ENCODE measurements at regions not wholly inside any gene's neighbourhood (a gene's known extent, or its start where the extent isn't known, plus 50 kb on each side); places are given as distances from the start of the nearest gene placed in this dataset.

- no peak for TF ChIP-seq CTCF (IDR thresholded peaks at IDR 0.05; ENCODE audit: insufficient read depth, low read length)
- no peak overlapping the region for H3K4me3 ChIP-seq (ENCODE audit: low read depth, low read length)
- DNase-seq (ENCODE audit: low read depth) = no peak
Observed at GRCh38 chr10:53076948-53077347, 304.4 kb upstream of the MBL2 start.

GRCh38 chr10:53075469-53075868 is 302.9 kb upstream of the MBL2 start:
- no peak for TF ChIP-seq CTCF (IDR thresholded peaks at IDR 0.05; ENCODE audit: insufficient read depth, low read length)
- DNase-seq (ENCODE audit: low read depth) = no peak
- H3K4me3 ChIP-seq (ENCODE audit: low read depth, low read length) = no peak overlapping the region

GRCh38 chr10:53072144-53072543 is 299.6 kb upstream of the MBL2 start:
- no peak overlapping the region for H3K4me3 ChIP-seq (ENCODE audit: low read depth, low read length)
- DNase-seq (ENCODE audit: low read depth) = no peak
- TF ChIP-seq CTCF (IDR thresholded peaks at IDR 0.05; ENCODE audit: insufficient read depth, low read length) = no peak

GRCh38 chr10:53071505-53072125 is 299.0 kb upstream of the MBL2 start:
- no peak for TF ChIP-seq CTCF (IDR thresholded peaks at IDR 0.05; ENCODE audit: insufficient read depth, low read length)
- no peak overlapping the region for H3K4me3 ChIP-seq (ENCODE audit: low read depth, low read length)
- no peak for DNase-seq (ENCODE audit: low read depth)

GRCh38 chr10:53069013-53069412 is 296.4 kb upstream of the MBL2 start:
- no peak for DNase-seq (ENCODE audit: low read depth)
- no peak for TF ChIP-seq CTCF (IDR thresholded peaks at IDR 0.05; ENCODE audit: insufficient read depth, low read length)
- no peak overlapping the region for H3K4me3 ChIP-seq (ENCODE audit: low read depth, low read length)

- H3K4me3 ChIP-seq (ENCODE audit: low read depth, low read length) = no peak overlapping the region
- TF ChIP-seq CTCF (IDR thresholded peaks at IDR 0.05; ENCODE audit: insufficient read depth, low read length) = no peak
Observed at GRCh38 chr10:53064614-53065013, 292.0 kb upstream of the MBL2 start.

GRCh38 chr10:53063805-53064204 is 291.2 kb upstream of the MBL2 start:
- no peak overlapping the region for H3K4me3 ChIP-seq (ENCODE audit: low read depth, low read length)
- no peak for DNase-seq (ENCODE audit: low read depth)
- TF ChIP-seq CTCF (IDR thresholded peaks at IDR 0.05; ENCODE audit: insufficient read depth, low read length) = no peak

More at GRCh38 chr10:53064614-53065013, 292.0 kb upstream of the MBL2 start:
- DNase-seq (ENCODE audit: low read depth) = no peak

Measured in fibroblast of the aortic adventitia (primary cell).